Inferior parietal cortex (tissue), 1 donor: ENCODE measurements at regions not wholly inside any gene's neighbourhood (a gene's known extent, or its start where the extent isn't known, plus 50 kb on each side); places are given as distances from the start of the nearest gene placed in this dataset.

Source experiments
- DNase-seq: peaks from one replicate; pipeline ENCODE4 v3.0.0-alpha.2; 2016; ENCODE audit errors: extremely low spot score

DNA sequence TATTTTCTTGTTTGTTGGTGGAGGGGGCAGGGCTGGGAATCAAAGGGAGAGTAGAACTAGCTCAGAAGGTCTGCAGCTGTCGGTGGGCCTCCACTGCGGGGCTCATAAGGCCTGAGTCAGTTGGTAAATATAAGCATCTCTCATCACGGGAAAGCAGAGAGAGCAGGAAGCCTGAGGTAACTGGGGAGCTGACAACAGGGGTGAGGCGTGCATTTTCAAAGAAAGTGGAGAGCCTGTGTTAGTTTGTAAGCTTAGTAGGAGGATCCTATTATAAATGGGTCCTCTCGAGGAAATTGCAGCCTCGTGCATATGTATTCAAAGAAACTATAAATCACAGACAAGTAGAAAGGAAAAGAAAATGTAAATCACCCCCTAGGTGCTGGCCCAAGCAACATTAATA, 221.0 kb upstream of the CDH13 start:
- no peak for DNase-seq

DNA sequence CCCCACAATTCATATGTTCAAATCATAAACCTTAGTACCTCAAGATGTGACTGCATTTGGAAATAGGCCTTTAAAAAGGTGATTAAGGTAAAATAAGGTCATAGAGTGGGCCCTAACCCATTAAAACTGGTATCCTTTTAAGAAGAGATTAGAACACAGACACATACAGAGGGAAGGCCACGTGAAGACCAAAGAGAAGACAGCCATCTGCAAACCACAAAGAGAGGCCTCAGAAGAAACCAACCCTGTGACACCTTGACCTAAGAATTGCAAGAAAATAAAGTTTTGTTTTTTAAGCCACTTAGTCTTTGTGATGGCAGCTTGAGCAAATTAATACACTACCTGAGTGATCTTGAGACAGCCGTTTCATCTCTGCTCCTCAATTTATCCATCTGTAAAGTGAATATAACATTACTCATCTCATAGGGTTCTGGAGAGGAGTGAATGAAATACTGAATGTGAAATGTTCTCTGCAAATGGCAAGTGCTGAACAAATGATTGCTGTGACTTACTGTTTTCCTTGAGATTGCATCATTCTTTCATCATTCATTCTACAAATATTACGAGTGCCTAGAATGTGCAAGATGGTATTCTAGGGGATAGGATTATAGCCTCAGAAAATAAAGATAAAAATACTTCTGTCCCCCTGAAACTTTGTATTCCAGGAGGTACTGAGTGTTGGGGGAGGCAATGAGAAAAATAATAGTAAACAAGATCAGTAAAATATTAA, 222.0 kb upstream of the CDH13 start:
- DNase-seq = no peak

DNA sequence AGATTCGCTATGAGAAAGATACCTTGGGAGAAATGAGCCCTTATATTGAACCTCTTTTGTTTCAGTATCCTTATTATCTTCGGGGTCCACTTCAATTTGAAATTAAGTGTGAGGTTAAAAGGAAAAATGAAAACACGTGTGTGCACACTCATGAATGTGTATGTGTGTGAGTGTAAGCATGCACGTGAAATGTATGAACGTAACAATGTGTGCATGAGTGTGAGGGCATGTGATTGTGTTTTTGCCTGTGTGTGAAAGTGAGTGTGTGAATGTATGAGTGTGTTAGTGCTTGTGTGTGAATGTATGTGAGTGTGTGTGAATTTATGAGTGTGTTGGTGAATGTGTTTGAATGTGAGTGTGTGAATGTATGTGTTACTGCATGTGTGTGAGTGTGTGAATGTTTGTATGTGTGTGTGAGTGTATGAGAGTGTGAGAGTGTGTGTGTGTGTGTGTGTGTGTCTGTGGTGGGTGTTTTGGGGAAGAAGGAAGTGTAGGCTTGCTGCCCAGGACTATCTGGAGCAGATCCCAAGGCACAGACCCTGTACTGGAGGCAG, 224.0 kb upstream of the CDH13 start:
- DNase-seq = no peak

DNA sequence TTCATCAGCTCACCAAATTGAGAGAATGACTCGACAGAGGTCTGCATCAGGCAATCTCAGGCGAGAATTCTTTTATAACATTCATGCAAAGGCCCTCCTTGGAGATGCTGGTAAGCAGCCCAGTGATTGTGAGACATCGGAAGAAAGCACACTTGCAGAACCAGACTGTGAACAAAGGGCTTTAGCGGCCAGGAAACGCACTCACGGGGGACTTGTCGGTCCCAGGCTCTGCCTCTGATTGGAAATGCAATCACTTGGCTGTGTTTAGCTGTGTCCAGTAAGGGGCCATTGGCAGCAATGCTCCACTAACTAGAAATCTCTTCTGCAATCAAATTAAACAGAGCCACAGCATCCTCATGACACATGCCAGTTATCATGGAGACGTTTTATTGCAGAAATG, 226.7 kb upstream of the CDH13 start:
- DNase-seq = no peak

DNA sequence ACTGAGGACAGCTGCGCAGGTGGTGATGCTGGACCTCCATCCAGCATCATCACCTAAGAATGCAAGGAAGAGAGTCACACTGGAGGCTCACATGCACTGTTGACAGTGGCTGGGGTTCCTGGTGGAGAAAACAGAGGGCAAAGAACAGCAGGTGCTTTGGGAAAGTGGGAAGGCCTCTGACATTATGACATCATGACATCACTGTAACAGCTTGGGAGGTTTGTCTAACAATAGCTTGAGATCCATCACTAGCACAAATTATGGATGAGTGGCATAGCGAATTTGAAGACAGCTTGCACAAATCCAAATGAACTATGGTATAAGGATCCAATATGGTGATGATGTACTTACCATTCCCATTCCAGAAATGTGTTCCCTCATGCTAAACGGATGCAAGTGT, 226.5 kb upstream of the MPHOSPH6 start:
- no peak for DNase-seq

DNA sequence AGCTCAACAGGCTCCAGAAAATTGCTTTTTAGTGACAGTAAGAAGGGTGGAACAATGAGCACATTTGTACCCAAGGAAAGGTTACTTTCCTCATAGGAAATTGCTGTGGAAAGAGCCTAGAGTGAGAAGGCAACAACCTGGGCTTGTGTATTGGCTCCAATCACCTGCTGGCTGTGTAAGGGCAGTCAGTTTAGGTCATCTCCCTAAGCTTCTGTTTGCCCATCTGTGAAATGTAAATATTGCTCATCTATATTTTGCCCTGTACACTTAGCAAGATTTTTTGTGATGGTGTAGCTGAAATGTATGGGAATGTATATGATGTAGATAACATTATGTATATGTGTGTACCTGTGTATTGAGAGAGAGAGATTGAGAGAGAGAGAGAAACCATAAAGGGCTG, 225.2 kb upstream of the MPHOSPH6 start:
- DNase-seq = no peak

DNA sequence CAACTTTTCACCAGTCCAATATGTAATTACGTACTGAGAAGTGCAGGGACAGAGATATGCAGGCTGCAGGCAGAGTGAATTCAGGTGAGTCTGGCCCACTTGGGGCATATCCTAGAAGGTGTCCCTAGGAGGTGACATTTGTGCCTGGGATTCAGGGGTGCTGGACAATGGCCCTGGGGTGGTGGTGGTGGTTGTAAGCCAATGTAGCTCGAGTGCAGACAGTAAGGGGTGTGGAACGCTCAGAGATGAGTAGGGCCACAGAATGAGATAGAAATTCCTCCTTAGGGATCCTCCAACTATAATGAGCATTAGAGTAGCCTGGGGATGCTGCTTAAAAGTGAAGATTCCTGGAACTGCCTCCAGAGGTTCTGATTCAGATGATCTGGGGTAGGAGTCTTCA, 221.7 kb upstream of the MPHOSPH6 start:
- no peak for DNase-seq

DNA sequence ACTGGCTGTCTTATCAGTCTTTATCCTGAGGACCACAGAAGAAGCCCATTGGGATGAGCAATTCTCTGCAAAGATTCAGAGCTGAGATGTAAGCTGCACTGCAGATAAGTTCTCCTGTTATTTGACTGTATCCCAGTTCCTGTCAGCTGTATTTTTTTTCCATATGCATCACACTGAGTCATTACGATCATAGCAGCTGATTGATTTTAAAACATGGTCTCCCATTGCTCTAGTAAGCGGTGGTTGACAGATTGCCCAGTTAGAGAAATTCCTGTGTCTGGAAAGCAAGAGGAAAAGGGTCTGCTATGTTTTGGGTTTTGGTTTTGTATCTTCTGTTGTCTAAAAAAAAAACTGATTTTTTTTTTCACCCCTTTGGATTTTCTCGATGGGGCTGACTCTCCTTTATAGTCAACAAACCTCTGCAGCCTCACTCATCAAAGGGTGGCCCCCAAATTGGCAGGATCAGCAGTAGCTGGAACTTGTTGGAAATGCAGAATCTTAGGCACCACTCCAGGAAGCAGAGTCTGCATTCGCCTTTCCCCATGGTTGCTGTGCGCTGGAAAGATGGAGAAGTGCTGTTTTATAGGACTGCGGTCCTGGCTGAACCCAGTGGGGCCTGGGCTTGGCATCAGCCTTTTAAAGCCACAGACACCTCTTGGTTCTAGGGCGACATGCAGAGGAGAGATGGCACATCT, 220.1 kb upstream of the MPHOSPH6 start:
- DNase-seq = no peak

DNA sequence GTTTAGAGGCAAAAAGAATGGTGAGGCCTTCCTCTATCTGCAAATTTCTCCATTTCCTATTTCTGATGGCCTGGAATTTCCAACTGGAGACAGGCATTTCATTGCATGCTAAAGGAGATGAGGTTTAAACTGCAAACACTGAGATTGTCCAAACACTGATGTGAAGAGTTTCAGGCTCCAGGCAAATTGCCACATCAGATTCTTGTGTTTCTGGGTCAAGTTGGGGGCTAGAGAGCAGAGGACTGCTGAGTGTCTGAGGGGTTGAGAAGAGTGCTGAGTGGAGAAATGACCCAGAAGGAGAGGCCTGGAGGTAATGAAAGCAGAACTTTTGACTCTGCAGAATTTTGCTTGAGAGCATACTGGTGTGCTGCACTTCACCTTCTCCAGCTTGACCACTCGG, 216.7 kb upstream of the MPHOSPH6 start:
- no peak for DNase-seq

DNA sequence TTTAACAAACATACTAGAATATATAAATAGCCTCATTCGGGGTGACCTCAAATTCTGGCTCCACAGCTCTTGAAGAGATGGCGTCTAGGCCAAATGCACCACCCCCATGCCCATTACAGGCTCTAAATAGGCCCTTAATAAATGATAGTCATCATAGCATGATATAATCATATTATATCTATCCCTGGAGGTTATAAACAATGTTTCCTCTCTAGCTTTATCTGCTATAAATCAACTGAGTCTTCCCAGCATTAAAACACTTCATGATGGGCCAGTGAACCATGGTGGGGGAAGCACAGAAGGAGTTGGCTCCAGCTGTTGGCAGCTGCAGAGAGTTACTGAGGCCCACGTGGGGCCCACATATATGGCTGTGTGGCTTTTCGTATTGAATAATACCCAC, 214.9 kb upstream of the MPHOSPH6 start:
- DNase-seq = no peak

DNA sequence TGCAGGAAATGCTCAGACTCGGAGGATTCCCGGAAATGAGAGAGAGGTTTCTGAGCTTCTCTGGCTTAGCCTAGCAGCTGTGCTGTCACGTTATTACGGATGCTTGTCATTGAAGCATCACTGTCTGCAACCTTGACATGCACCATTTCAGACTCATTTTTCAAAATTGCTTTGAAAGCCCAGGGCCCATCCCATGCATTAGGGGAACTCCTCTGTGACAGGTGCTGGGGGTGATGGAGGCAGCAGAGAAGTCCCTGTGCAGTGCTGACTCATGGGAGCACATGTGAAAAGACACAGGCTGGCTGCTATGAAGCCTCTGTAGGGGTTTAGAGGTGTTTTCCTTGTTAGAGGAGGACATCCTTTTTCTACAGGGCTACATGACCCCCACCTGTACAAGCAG, 214.0 kb upstream of the MPHOSPH6 start:
- no peak for DNase-seq

DNA sequence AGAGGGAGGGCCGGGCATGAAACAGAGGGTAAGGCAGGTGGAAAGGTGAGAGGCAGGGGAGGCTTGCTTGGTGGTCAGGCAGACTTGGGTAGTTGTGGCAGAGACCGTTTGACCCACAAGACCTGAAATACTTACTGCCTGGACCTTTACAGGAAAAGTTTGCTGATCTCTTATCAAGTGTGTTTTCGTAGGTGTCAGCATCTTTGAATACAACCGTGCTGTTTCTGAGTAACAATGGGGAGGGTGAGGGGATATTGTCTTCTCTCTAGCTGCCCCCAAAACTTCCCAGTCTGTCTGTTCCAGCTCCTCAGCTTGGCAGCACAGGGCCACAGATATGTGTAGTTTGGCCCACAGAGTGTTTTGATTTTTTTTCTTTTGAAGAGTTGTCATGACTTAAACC, 212.5 kb upstream of the MPHOSPH6 start:
- DNase-seq = no peak

DNA sequence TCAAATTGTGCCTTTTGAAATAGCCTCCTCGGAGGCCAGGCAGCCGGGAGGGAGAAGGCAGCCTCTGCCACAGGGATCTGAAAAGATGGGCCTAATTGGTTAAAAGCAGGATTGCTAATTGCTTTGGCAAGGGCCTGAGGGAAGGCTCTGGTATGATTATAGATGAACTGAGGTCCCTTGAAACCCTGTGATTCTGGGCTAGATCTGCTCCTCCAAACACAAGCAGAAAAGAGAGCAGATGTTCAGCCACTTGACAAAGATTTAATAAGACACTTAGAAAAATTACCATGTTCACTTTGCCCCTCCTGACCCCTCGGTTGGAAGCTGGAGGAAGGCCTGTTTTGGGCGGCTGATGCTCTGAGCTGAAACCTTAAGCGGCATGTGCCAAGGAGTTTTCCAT, 209.5 kb upstream of the MPHOSPH6 start:
- no peak for DNase-seq

DNA sequence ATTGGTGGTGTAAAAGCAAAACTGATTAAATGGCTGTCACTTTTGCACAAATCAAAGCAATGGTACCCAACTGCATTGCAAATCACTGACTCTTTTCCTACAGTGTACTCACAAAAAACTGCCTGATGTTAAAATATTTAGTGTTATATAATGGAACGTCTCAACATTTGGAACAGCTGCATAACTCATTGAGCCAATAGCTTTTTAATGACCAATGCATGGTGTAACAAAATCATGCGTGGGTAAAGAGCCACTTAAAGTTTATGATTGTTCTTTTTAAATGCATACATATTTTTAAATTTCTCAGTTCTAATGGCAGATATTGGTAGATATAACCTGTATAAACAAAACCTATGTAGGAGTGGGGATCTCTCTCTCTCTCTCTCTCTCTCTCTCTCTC, 204.0 kb upstream of the MPHOSPH6 start:
- DNase-seq = no peak

DNA sequence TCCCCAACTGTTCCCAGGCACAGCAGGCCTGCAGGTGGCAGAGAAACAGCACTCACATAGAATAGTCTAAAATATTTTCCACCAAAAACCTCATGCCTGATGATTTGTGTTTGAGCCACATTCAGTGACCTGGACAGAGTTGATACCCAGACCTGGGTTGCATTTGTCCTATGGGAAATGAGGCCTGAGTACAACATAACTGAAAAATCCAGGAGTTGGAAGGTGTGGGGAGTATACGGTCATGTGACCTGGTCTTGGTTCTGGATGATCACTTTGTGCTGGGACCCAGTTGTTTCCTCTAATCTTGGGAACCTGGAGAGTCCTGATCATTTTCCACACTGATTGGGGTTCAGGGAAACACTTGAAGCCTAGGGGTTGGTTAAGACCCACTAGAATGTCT, 200.3 kb upstream of the MPHOSPH6 start:
- DNase-seq = no peak

DNA sequence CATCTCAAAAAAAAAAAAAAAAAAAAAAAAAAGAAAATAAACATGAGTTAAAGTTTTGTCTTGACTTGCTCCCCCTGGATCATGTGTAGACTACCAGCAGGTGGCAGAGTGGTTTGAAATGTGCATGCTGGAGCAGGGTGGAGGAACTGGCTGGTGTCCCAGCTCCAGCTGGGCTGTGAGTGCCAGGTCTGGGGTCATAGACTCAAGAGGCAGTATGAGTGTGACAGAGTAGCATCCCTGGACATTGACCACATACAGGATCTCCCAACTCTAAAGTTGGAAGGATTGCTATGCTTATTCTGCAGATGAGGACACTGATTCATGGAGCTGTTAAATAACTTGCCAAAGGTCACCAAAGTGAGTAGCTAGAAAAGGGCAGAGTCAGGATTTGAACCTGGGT, 198.0 kb upstream of the MPHOSPH6 start:
- DNase-seq = peak; percentile 58

DNA sequence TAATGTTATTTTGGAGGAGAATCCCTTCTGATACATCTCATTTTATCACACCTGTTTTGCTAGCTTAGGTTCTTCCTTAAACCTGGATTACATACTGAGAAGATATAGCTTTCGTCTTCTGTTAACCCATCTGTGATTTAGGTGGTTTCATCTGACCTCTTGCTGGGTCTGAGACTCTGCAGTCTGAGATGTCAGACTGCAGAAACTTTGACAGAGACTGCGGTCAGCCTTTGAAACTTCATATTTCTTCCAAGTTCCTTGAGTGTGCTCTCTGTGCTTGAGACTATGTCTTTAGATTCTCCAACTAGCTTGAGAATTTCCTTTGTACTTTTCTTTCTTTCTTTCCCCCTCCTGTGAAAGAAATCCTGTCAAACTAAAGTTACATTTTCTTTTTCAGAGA, 196.4 kb upstream of the MPHOSPH6 start:
- no peak for DNase-seq

DNA sequence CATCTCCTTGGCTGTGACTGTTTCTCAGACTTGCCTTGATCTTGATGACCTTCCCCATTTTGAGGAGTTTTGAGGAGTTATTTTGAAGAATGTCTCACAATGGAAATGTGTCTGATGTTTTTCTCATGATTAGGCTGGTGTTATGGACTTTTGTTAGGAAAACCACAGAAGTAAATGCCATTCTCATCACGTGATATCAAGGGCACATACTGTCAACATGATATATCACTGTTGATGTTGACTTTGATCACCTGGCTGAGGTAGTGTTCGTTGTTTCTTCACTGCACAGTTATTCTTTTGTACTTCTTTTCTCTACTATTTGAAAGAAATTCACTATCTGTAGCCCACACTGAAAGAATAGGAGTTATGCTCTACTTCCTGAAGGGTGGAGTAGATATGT, 194.7 kb upstream of the MPHOSPH6 start:
- DNase-seq = no peak

DNA sequence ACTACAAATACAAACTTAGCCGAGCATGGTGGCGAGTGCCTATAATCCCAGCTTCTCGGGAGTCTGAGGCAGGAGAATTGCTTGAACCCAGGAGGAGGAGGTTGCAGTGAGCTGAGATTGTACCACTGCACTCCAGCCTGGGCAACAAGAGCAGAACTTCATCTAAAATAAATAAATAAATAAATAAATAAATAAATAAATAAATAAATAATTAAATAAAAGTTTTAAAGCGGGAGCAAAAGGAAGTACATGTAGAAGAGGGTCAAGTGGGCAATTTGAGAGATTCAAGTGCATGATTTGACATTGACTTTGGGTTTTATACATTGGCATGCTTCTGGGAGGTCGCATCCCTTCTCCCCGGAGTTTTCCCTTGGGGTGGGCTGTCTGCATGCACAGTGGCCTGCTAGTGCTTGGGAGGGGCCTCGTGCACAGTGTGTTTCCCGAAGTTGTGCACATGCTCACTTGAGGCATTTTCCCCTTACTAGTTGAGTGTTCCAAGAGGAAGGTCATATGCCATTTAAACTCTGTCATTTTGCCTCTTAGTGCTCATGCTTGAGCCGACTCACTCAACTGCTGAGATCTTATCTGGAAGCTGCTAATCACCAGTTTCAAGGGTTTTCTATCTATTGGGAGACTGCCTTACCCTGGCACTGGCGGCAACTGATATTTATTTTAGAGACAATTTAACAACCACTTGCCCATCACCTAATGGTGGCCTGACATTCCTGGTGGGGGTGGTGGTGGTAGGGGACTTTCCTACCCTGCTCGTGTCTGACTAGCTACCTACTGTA, 193.2 kb upstream of the MPHOSPH6 start:
- no peak for DNase-seq

DNA sequence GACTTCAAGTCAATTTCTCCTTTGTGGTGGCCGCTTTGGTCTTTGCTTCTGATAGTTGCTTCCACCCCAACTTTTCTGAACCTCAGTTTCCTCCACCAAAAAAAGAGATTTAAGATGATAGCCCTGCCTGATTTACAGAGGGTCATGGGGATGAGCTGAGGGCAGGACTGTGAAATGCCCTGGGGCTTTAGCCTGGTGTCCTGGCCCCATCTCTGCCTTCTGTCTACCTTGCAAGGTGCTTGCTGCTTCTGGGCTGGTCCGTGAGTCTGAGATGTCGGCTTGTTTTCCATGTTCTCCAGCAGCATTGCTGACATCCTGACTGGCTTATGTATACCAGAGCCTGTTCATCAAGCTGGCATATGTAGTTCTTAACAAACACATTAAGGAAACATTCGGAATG, 191.9 kb upstream of the MPHOSPH6 start:
- no peak for DNase-seq

DNA sequence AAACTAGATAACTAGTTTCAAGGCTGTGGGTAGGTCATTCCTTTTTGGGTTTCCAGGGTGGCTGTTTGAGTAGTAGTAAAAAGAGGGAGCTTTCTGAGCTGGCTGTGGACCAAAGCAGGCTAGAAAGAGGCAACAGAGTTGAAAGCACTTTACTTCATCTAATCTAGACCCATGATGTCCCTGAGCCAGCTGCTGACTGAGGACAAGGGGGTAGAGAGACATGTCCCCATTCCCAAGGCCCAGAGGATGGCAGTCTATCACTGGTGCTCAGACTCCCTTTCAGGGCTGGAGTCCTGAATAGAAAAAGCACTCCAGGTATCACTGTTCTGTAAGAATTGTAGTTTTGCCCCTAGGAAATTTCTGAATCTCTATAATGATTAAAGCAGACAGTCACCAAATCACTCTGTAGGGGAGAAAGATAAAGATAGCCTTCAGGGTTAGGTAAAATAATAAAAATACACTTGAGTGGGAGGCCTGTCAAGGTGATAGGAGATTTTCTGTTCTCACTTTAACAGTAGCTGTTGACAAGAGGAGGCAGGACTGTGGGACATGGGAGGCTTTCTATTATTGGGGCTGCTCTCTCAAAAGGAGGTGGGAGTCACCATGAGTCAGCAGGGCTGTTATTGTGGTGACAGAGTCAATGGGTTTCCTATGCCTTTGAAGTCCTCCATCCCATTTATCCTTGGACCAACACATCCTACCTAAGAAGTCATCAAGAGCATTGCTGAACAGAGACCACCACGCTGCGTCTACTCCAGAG, 190.2 kb upstream of the MPHOSPH6 start:
- DNase-seq = no peak
